DND-41 (cell line): ENCODE measurements at regions not wholly inside any gene's neighbourhood (a gene's known extent, or its start where the extent isn't known, plus 50 kb on each side); places are given as distances from the start of the nearest gene placed in this dataset.
"Not testable (repeated sequence)": the region's sequence is repeated elsewhere in the genome, so short reads cannot be mapped to it uniquely, and the experiment has no call there.

Experiments used
- ATAC-seq: fragments of 200-7000 bp; cut with Tn5 transposase; 3 replicates; pipeline ENCODE4 v1.9.1; 2021; ENCODE audit warnings: low read depth; ENCODE audit not compliant: insufficient read depth
- DNase-seq: peaks from one replicate; pipeline ENCODE4 v3.0.0-alpha.2; 2020
- H2AFZ ChIP-seq: 2 replicates; pipeline ENCODE4 v1.6.0; 2012; ENCODE audit warnings: low read depth, low read length
- H3K27ac ChIP-seq: 2 replicates; pipeline ENCODE4 v1.5.1; 2012; ENCODE audit warnings: low read length, inconsistent platforms
- H3K27me3 ChIP-seq: fragments of 200-600 bp; sonication (generic); 2 replicates; pipeline ENCODE4 v1.6.0; 2012; ENCODE audit warnings: low read length, mild to moderate bottlenecking, inconsistent platforms; ENCODE audit not compliant: insufficient read depth, poor library complexity
- H3K36me3 ChIP-seq: 2 replicates; pipeline ENCODE4 v1.5.1; 2012; ENCODE audit warnings: low read length, inconsistent platforms; ENCODE audit not compliant: insufficient read depth
- H3K4me1 ChIP-seq: 2 replicates; pipeline ENCODE4 v1.5.1; 2012; ENCODE audit warnings: mild to moderate bottlenecking, low read length; ENCODE audit not compliant: insufficient read depth
- H3K4me2 ChIP-seq: 2 replicates; pipeline ENCODE4 v1.6.0; 2012; ENCODE audit warnings: mild to moderate bottlenecking, moderate library complexity, low read length, inconsistent platforms; ENCODE audit not compliant: insufficient read depth
- H3K4me3 ChIP-seq, 2 experiments: fragments of 200-600 bp in 1 of 2; shearing (Covaris generic) in 1 of 2; 2 replicates each; pipeline ENCODE4 v1.5.1; 2012 to 2016; ENCODE audit warnings: inconsistent platforms in 2 of 2, low read length in 2 of 2, mild to moderate bottlenecking in 2 of 2, low read depth in 1 of 2, moderate library complexity in 1 of 2
- H3K79me2 ChIP-seq: 2 replicates; pipeline ENCODE4 v1.6.0; 2012; ENCODE audit warnings: low read length, inconsistent platforms; ENCODE audit not compliant: insufficient read depth
- H3K9ac ChIP-seq: 2 replicates; pipeline ENCODE4 v1.6.0; 2012; ENCODE audit warnings: low read depth, mild to moderate bottlenecking, inconsistent platforms, low read length, moderate library complexity
- H3K9me3 ChIP-seq: 2 replicates; pipeline ENCODE4 v1.5.1; 2012; ENCODE audit warnings: low read length, moderate library complexity, mild to moderate bottlenecking, inconsistent platforms; ENCODE audit not compliant: insufficient read depth, severe bottlenecking
- H4K20me1 ChIP-seq: 2 replicates; pipeline ENCODE4 v1.6.0; 2012; ENCODE audit warnings: low read length; ENCODE audit not compliant: insufficient read depth
- CTCF ChIP-seq: IDR thresholded peaks from 2 replicates; pipeline ENCODE4 v1.5.1; 2012; ENCODE audit warnings: borderline replicate concordance, low read length, moderate library complexity, mild to moderate bottlenecking; ENCODE audit not compliant: poor library complexity, severe bottlenecking; ENCODE audit errors: extremely low read depth
- EZH2 ChIP-seq: IDR thresholded peaks from 3 replicates; pipeline ENCODE4 v1.6.1; 2012; ENCODE audit warnings: borderline replicate concordance, low read depth, mild to moderate bottlenecking, moderate library complexity, low read length, inconsistent platforms; ENCODE audit not compliant: severe bottlenecking

DNA sequence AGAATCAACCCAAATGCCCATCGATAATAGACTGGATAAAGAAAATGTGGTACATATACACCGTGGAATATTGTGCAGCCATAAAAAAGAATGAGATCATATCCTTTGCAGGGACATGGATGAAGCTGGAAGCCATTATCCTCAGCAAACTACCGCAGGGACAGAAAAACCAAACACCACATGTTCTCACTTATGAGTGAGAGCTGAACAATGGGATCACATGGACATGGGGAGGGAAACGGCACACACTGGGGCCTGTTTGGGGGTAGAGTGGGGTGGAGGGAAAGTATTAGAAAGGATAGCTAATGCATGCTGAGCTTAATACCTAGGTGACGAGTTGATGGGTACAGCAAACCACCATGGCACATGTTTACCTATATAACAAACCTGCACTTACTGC is 217.5 kb downstream of the TOMM20 start:
- DNase-seq, result not testable (repeated sequence)

GRCh38 chr1:234909851-234910250 is 218.8 kb downstream of the TOMM20 start:
- TF ChIP-seq EZH2 (no peak), CTCF (no peak)
- Histone ChIP-seq H3K27me3 (no peaks in the 10 kb centered on the region), H3K4me1 (no peaks in the 10 kb centered on the region), H3K36me3 (no peaks in the 10 kb centered on the region), H3K27ac (no peak overlapping the region), H3K79me2 (no peaks in the 10 kb centered on the region), H4K20me1 (no peaks in the 10 kb centered on the region), H3K9ac (no peak overlapping the region), H2AFZ (no peak overlapping the region), H3K4me2 (no peak overlapping the region), H3K4me3 (no peak overlapping the region), H3K9me3 (no peaks in the 10 kb centered on the region)
- DNase-seq (no peak), ATAC-seq (no peak)

More for the DNA sequence above, 217.5 kb downstream of the TOMM20 start:
- not testable (repeated sequence) for H3K4me3 ChIP-seq, H3K36me3 ChIP-seq, H3K4me2 ChIP-seq, H3K9me3 ChIP-seq, H4K20me1 ChIP-seq, ATAC-seq, H3K9ac ChIP-seq, H2AFZ ChIP-seq, H3K4me1 ChIP-seq, H3K27me3 ChIP-seq, H3K79me2 ChIP-seq, H3K27ac ChIP-seq

- no peak for ATAC-seq
- Histone ChIP-seq H4K20me1 (no peaks in the 10 kb centered on the region), H3K36me3 (no peaks in the 10 kb centered on the region), H3K9me3 (no peaks in the 10 kb centered on the region), H3K4me2 (no peak overlapping the region), H2AFZ (no peak overlapping the region), H3K27me3 (no peaks in the 10 kb centered on the region), H3K79me2 (no peaks in the 10 kb centered on the region), H3K4me1 (no peaks in the 10 kb centered on the region), H3K9ac (no peak overlapping the region), H3K4me3 (no peak overlapping the region), H3K27ac (no peak overlapping the region)
- DNase-seq, result no peak
- TF ChIP-seq EZH2, result no peak
- no peak for TF ChIP-seq CTCF
Observed at GRCh38 chr1:234909307-234909810, 219.3 kb downstream of the TOMM20 start.

DNA sequence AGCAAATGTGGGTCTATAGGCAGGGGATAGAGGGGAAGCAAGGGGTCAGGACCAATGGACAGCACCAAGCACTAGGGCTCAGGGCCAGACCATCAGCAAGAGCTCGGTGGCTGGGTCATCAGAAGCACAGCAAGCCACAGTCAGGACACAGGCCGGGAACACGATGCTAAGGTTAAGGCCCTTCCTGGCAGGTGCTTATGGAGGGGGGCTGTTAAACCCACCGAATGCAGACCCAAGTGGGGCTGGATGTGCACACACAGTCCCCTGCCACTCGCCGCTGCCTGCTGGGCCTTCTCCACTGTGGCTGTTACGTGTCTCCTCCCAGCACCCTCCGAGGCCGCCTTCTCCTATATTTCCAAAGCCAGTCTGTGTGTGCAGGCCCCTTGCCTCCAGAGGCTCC is 220.1 kb downstream of the TOMM20 start:
- ATAC-seq (no peak), DNase-seq (no peak)
- no peak for TF ChIP-seq CTCF
- TF ChIP-seq EZH2, result no peak
- no peaks in the 10 kb centered on the region for H3K27me3 ChIP-seq
- no peaks in the 10 kb centered on the region for H4K20me1 ChIP-seq
- H3K9me3 ChIP-seq, result no peaks in the 10 kb centered on the region
- H3K27ac ChIP-seq, result no peak overlapping the region
- no peak overlapping the region for H3K9ac ChIP-seq
- no peaks in the 10 kb centered on the region for H3K79me2 ChIP-seq
- no peaks in the 10 kb centered on the region for H3K4me1 ChIP-seq
- H3K4me3 ChIP-seq, result no peak overlapping the region
- no peak overlapping the region for H3K4me2 ChIP-seq
- H3K36me3 ChIP-seq, result no peaks in the 10 kb centered on the region
- H2AFZ ChIP-seq, result no peak overlapping the region
